ENCODE measurements at regions not wholly inside any gene's neighbourhood (a gene's known extent, or its start where the extent isn't known, plus 50 kb on each side); places are given as distances from the start of the nearest gene placed in this dataset.
"Not testable (repeated sequence)": the region's sequence is repeated elsewhere in the genome, so short reads cannot be mapped to it uniquely, and the experiment has no call there.

DNA sequence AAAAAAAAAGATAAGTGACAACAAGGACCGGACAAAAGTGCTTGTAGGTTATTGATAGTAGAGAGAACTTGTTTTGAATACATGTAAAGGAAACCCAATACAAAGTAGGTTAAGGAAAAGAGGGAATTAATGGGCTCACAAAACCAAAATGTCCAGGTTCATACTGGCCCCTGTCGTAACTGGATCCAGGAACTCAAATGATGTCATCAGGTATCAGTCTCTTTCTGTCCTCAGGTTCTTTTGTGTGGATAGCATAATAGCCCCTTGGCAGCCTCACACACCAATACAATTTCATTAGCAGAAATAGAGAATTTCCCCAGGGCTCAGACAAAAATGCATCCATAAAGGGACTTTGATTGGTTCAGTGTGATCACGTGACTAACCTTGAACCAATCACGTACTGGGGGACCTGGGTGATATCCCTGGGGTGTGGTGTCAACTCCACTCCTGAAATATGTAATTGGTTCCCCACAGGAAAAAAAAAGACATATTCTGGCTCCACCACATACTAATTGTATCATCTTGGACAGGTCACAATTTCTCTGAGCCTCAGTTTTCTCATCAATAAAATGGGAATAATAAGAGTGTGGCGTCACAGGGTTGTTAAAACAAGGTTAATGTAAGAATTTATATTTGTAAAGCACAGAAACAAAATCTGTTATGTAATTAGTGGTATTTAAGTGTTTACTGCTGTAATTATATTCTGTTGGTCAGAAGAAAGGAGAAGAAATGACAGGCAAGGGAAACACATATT, 174.8 kb downstream of the PDGFRA start:
- intact Hi-C loops (cut with micrococcal nuclease), result no loop called here
- no peak for TF ChIP-seq FOS (IDR thresholded peaks at IDR 0.05; ENCODE audit: borderline replicate concordance, insufficient read depth, low read length)
- TF ChIP-seq JUN (IDR thresholded peaks at IDR 0.05; ENCODE audit: borderline replicate concordance, insufficient read depth, insufficient read length, low read depth), result no peak
- TF ChIP-seq GATA2 (IDR thresholded peaks at IDR 0.05; ENCODE audit: insufficient read depth, insufficient read length, low read depth, low read length), result no peak
- TF ChIP-seq POLR2A (IDR thresholded peaks at IDR 0.05; ENCODE audit: low read depth, low read length), result no peak
- no peak for TF ChIP-seq POLR2AphosphoS5 (IDR thresholded peaks at IDR 0.05; ENCODE audit: insufficient read depth, low read depth, low read length)
- no peak for TF ChIP-seq MYC (IDR thresholded peaks at IDR 0.05; ENCODE audit: low read depth, low read length)
- TF ChIP-seq, protein P1, sequence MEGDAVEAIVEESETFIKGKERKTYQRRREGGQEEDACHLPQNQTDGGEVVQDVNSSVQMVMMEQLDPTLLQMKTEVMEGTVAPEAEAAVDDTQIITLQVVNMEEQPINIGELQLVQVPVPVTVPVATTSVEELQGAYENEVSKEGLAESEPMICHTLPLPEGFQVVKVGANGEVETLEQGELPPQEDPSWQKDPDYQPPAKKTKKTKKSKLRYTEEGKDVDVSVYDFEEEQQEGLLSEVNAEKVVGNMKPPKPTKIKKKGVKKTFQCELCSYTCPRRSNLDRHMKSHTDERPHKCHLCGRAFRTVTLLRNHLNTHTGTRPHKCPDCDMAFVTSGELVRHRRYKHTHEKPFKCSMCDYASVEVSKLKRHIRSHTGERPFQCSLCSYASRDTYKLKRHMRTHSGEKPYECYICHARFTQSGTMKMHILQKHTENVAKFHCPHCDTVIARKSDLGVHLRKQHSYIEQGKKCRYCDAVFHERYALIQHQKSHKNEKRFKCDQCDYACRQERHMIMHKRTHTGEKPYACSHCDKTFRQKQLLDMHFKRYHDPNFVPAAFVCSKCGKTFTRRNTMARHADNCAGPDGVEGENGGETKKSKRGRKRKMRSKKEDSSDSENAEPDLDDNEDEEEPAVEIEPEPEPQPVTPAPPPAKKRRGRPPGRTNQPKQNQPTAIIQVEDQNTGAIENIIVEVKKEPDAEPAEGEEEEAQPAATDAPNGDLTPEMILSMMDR (IDR thresholded peaks at IDR 0.05; ENCODE audit: extremely low read depth in 1 of 2, insufficient read depth in 1 of 2, low read depth in 1 of 2, low read length in 2 of 2), result no peak
- no peak for TF ChIP-seq EZH2 (IDR thresholded peaks at IDR 0.05; ENCODE audit: borderline replicate concordance, low read depth, low read length, severe bottlenecking)
- TF ChIP-seq, protein P2, sequence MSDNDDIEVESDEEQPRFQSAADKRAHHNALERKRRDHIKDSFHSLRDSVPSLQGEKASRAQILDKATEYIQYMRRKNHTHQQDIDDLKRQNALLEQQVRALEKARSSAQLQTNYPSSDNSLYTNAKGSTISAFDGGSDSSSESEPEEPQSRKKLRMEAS (IDR thresholded peaks at IDR 0.05; ENCODE audit: insufficient read depth, insufficient read length), result no peak

DNA sequence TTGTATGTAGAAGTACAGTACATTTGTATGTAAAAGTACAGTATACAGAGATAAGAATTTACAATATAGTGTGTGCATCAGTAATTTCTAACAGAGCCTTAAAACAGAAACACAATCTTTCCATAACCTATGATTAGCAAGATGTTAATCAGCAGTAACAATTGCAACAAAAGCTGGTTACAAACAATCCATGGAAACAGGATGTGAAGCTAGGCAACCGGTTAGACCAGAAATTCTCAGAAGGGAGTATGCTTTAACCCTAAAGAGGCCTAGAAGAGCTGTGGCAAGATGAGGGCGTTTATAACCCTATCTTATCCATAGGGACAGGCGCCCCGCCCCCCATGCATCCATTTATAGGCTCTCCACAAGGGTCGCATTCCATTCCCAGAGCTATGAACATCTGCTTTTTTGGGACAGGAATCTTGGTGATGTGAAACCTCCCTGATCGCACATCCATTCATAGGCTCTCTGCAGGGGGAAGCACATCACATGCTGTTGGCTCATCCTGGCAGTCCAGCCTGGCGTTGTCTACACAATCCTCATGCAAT, 180.3 kb downstream of the PDGFRA start:
- POLR2A ChIA-PET; FAIRE-seq; dilution Hi-C loops (cut with MboI; ENCODE audit: extremely low pct_ligation_motif_present, low sequenced_read_pairs): not testable (repeated sequence)

More for the DNA sequence above, 174.8 kb downstream of the PDGFRA start:
- Histone ChIP-seq H4K20me1 (replicated peaks; ENCODE audit: control insufficient read depth, extremely low read depth, insufficient read depth, low read length) (no peaks in the 10 kb centered on the region), H3K4me3 (replicated peaks in 1 of 3; ENCODE audit: insufficient read depth in 1 of 3, low read depth in 1 of 3, low read length in 3 of 3) (no peak overlapping the region), H3K79me2 (ENCODE audit: control insufficient read depth, insufficient read depth, low read length) (no peaks in the 10 kb centered on the region), H3K4me1 (ENCODE audit: control insufficient read depth, extremely low read depth, insufficient read depth, low read length) (peaks cover 2% of the 10 kb centered on the region), H3K36me3 (ENCODE audit: control insufficient read depth in 2 of 2, extremely low read depth in 1 of 2, insufficient read depth in 2 of 2, low read length in 2 of 2) (no peaks in the 10 kb centered on the region), H3K9ac (replicated peaks; ENCODE audit: extremely low read depth, insufficient read depth, low read length) (no peak overlapping the region), H3K9me1 (replicated peaks; ENCODE audit: control insufficient read depth, extremely low read depth, insufficient read depth, low read length) (no peaks in the 10 kb centered on the region), H3K9me3 (replicated peaks; ENCODE audit: control insufficient read depth, insufficient read depth, low read length) (no peaks in the 10 kb centered on the region), H2AFZ (ENCODE audit: low read depth, low read length) (no peak overlapping the region), H3K4me2 (ENCODE audit: insufficient read depth, low read length) (no peak overlapping the region), H3K27me3 (ENCODE audit: control insufficient read depth in 2 of 2, insufficient read depth in 2 of 2, low read length in 2 of 2) (peaks cover 2 to 4% of the 10 kb centered on the region in 2 experiments), H3K27ac (ENCODE audit: insufficient read depth, low read depth, low read length) (no peak overlapping the region)
- ChIA-PET CTCF (no interaction called here), POLR2A (no interaction called here)
- no TSS peak for BruUV-seq (replicated peaks)
- DNase-seq (ENCODE audit: low read depth, low spot score), result no peak
- FAIRE-seq, result no peak
- dilution Hi-C loops (cut with MboI; ENCODE audit: extremely low pct_ligation_motif_present, low sequenced_read_pairs), result no loop called here

More for the DNA sequence above, 180.3 kb downstream of the PDGFRA start:
- H3K79me2 ChIP-seq (ENCODE audit: control insufficient read depth, insufficient read depth, low read length); H3K4me1 ChIP-seq (ENCODE audit: control insufficient read depth, extremely low read depth, insufficient read depth, low read length); H4K20me1 ChIP-seq (replicated peaks; ENCODE audit: control insufficient read depth, extremely low read depth, insufficient read depth, low read length); H3K4me3 ChIP-seq (replicated peaks in 1 of 3; ENCODE audit: insufficient read depth in 1 of 3, low read depth in 1 of 3, low read length in 3 of 3); H3K36me3 ChIP-seq (ENCODE audit: control insufficient read depth in 2 of 2, extremely low read depth in 1 of 2, insufficient read depth in 2 of 2, low read length in 2 of 2); BruUV-seq (replicated peaks); intact Hi-C loops (cut with micrococcal nuclease); H3K9ac ChIP-seq (replicated peaks; ENCODE audit: extremely low read depth, insufficient read depth, low read length); H3K27me3 ChIP-seq (ENCODE audit: control insufficient read depth in 2 of 2, insufficient read depth in 2 of 2, low read length in 2 of 2); H3K9me3 ChIP-seq (replicated peaks; ENCODE audit: control insufficient read depth, insufficient read depth, low read length); H3K27ac ChIP-seq (ENCODE audit: insufficient read depth, low read depth, low read length); H3K9me1 ChIP-seq (replicated peaks; ENCODE audit: control insufficient read depth, extremely low read depth, insufficient read depth, low read length); H2AFZ ChIP-seq (ENCODE audit: low read depth, low read length); H3K4me2 ChIP-seq (ENCODE audit: insufficient read depth, low read length); DNase-seq (ENCODE audit: low read depth, low spot score): not testable (repeated sequence)
- CTCF ChIA-PET, result interaction anchor here (1.5 kb wide), 1 partner anchor 91 kb away, joined by 3 read pairs; no protein-coding TSS in a partner anchor
